ENCODE measurements at regions not wholly inside any gene's neighbourhood (a gene's known extent, or its start where the extent isn't known, plus 50 kb on each side); places are given as distances from the start of the nearest gene placed in this dataset.

GRCh38 chr2:206379886-206380285 lies 63.4 kb upstream of the ADAM23 start:
- TF ChIP-seq, protein P1, sequence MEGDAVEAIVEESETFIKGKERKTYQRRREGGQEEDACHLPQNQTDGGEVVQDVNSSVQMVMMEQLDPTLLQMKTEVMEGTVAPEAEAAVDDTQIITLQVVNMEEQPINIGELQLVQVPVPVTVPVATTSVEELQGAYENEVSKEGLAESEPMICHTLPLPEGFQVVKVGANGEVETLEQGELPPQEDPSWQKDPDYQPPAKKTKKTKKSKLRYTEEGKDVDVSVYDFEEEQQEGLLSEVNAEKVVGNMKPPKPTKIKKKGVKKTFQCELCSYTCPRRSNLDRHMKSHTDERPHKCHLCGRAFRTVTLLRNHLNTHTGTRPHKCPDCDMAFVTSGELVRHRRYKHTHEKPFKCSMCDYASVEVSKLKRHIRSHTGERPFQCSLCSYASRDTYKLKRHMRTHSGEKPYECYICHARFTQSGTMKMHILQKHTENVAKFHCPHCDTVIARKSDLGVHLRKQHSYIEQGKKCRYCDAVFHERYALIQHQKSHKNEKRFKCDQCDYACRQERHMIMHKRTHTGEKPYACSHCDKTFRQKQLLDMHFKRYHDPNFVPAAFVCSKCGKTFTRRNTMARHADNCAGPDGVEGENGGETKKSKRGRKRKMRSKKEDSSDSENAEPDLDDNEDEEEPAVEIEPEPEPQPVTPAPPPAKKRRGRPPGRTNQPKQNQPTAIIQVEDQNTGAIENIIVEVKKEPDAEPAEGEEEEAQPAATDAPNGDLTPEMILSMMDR (IDR thresholded peaks at IDR 0.05): no peak
- no peak for TF ChIP-seq POLR2A (IDR thresholded peaks at IDR 0.05)

Data from Peyer's patch (tissue), 4 donors.